ENCODE measurements at regions not wholly inside any gene's neighbourhood (a gene's known extent, or its start where the extent isn't known, plus 50 kb on each side); places are given as distances from the start of the nearest gene placed in this dataset.

DNA sequence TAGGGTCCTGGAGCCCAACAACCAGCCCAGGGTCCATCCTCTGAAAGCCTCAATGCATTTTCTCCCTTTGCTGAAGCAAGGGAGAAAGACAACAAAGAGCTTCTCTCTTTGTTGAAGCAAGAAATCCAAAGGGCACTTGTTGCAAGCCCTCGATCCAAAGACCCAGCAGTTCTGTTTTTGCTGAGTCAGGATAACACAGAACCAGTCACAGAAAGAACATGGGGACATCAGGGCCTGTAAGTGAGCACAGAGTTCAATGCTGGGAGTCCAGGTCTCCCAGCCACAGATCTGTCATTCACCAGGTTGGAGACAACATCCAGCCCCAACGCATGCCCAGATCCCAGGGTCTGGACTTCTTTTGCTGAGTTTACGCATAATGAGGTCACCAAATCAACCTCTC lies 315.8 kb upstream of the KLHL29 start:
- TF ChIP-seq, protein P1, sequence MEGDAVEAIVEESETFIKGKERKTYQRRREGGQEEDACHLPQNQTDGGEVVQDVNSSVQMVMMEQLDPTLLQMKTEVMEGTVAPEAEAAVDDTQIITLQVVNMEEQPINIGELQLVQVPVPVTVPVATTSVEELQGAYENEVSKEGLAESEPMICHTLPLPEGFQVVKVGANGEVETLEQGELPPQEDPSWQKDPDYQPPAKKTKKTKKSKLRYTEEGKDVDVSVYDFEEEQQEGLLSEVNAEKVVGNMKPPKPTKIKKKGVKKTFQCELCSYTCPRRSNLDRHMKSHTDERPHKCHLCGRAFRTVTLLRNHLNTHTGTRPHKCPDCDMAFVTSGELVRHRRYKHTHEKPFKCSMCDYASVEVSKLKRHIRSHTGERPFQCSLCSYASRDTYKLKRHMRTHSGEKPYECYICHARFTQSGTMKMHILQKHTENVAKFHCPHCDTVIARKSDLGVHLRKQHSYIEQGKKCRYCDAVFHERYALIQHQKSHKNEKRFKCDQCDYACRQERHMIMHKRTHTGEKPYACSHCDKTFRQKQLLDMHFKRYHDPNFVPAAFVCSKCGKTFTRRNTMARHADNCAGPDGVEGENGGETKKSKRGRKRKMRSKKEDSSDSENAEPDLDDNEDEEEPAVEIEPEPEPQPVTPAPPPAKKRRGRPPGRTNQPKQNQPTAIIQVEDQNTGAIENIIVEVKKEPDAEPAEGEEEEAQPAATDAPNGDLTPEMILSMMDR (IDR thresholded peaks at IDR 0.05): no peak

DNA sequence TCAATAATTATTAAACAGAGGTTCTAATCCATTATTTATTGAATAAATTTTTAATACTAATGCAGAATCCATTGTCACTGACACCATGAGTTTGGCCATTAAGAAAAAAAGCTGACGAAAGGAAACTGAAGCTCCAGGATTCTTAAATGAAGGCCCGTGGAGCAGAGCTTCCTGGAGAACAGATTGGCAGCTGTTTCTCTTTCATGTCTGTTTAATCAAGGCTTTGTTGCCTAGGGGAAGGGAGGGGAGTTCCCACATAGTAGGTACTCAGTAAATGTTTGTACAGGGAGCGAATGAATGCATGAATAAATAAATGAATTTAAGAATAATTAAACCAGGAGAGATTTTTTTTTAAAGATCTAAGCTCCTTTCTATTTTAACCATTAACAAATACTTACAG lies 315.1 kb upstream of the KLHL29 start:
- TF ChIP-seq, protein P1 (IDR thresholded peaks at IDR 0.05): no peak

DNA sequence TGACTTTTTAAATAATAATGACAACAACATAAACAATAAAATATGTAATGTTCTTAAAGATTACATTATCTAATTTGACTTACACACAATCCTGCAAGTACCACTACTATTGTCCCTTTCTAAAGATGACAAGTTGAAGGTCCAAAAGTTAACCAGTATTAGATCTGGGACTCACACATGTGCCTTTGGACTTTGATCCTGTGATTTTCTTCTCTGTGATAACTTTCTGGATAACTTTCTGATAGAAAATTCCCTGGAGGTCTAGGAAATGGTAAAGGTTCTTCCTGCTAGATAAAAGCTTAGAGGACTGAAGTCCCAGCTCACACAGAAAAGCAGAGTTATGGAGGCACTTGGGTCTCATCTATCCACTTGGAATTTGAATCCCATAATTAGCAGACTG lies 311.9 kb upstream of the KLHL29 start:
- TF ChIP-seq, protein P1 (IDR thresholded peaks at IDR 0.05): no peak

DNA sequence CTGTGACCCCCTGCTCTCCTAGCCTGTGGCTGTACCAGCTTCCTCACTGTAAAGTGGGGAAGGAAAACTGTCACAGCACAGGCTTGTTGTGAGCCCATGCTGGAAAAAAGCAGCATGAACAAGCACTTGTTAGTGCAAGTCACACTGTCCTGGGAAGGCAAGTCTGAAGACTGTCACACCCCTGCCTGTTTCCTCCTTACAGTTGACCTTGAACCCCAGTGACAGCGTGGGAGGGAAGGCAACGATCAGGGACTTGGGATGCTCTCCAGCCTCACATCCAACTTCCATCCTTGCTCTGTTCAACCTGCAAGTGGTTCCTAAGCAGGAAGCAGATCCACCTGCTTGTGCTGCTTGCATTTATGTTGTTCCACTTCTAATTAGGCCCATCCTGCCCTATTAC lies 311.3 kb upstream of the KLHL29 start:
- TF ChIP-seq, protein P1 (IDR thresholded peaks at IDR 0.05): no peak

DNA sequence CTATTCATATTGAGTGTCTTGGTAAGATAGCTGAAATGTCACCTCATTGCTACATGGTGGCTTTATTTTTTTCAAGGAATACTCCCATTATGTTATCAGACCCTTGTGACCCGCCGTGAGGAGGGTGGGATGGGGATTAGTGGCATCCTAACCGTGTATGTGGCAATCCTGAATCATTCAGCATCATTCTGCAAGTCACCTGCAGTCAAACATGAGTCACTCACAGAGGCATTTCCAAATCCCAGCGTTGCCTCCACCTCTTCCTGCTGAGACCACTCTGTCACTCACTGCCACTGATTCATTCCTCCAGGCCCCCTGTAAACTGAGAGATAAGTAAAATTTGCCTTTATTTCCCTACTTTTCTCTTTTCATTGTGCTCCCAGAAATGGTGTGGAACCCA lies 307.4 kb upstream of the KLHL29 start:
- TF ChIP-seq, protein P1 (IDR thresholded peaks at IDR 0.05): no peak

DNA sequence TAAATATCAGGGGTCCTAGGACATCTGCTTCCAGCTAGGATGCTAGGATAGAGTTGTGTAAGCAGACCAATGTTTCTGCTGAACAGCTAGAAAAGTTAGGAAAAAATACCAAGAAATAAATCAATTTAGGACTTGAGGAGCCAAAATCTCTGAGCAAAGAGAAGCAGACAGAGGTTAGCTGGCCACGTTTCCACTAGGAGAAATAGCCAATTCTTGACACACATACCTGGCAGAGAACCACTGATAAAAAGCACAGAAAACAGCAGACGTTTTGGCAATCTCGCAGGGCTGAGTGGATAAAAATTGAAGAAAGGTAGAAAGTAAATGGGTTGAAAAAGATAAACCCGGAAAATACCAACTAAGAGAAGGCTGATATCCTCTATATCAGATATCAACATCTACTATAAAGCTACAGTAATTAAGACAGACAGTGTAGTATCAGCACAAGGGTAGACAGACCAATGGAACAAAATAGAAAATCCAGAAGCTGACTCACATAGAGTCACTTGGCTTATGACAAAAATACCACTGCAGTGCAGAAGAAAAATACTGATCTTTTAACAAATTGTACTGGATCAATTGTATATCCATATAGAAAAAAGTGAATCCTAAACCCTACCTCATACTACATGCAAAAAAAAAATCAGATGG lies 306.1 kb upstream of the KLHL29 start:
- TF ChIP-seq, protein P1 (IDR thresholded peaks at IDR 0.05): no peak

DNA sequence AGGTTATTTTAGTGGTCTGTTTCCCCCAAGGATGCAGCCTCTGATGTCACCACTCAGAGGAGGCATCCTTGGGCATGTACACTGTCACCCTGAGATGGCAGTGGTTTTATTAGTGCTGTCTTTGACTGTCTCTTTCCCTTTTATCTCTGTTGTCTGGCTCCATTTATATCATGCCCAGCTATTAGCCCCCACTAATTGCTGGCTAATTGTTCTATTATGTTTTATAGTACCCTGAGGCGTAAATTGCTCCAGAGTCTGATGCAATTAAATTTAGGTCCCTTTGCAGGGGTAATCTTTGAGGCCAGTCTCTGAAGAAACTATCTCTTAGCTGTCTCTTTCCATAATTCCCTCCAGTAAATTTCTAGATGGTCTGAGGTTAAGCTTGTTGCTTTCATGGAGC lies 301.0 kb upstream of the KLHL29 start:
- TF ChIP-seq, protein P1 (IDR thresholded peaks at IDR 0.05): no peak

DNA sequence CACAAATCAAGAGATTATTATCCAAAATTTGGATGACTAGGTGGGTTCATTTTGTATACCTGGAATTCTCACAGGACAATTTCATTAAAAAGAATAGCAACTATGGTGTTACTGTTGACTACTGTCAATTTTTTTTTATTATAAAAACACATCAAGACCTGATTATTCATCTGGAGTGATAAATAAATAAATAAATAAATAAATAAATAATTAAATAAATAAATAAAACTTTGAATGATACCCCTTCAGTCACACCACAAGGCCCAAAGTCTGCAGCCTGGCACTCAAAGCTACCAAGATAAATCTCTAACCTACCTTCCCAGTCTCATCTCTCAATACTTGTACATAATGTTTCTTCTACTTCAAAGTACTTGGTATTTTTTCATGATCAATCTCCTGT lies 294.0 kb upstream of the KLHL29 start:
- TF ChIP-seq, protein P1 (IDR thresholded peaks at IDR 0.05): no peak

Measured in LNCAP (cell line).